Stimulated activated CD4-positive, alpha-beta T cell treated with anti-CD3 and anti-CD28 coated beads, Interleukin-15, amount 100 ng/mL, for 48 hours (primary cell): ENCODE measurements at regions not wholly inside any gene's neighbourhood (a gene's known extent, or its start where the extent isn't known, plus 50 kb on each side); places are given as distances from the start of the nearest gene placed in this dataset.

Source experiments
- DNase-seq, 2 donors: peaks; one replicate each; pipeline ENCODE4 v3.0.0-alpha.2; 2020; ENCODE audit warnings: low read depth in 2 of 2

DNA sequence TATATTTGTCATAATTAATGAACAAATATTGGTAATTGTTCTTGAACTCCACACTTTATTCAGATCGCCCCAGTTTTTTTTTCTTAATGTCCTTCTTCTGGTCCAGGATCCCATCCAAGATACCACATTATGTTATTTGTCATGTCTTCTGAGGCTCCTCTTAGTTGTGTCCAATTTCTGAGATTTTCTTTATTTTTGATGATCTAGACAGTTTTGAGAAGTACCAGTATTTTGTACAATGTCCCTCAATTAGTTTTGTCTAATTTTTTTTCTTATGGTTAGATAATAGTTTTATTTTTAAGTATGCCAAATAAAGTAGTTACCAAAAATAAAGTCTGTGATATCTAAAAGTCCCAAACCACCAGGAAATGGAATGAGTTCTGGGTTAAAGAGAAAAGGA lies 440.8 kb upstream of the ATP2B1 start:
- no peak for DNase-seq

DNA sequence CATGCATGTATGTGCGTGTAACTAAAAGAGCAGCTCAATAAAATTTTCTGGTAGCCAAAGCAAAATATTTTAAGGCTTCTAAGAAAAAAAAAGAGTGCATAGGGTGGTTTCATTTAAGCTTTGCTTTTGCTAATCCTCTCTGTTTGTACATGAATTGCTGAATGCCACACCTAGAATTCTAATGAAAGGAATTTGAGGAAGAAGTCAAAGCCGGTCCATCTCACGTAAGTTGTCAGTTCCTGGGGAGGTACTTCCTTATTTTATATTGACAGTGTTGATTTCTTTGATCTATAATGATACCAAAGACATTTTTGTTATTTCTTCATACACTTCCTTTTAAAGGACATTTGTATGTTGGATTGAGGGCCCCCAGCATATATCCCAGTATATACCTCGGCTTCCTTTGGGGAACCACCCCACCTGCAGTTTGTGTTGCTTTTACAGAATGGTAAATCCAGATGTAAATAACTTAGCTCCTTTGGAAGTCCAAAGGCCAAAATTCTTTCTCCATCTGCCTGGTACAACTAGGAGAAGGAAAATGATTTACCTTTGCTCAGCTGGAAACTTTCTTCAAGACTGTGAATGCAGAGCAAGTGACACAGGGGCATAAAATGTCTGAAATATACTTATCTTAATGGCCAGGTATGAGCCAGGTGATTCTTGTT lies 420.9 kb upstream of the ATP2B1 start:
- no peak for DNase-seq

DNA sequence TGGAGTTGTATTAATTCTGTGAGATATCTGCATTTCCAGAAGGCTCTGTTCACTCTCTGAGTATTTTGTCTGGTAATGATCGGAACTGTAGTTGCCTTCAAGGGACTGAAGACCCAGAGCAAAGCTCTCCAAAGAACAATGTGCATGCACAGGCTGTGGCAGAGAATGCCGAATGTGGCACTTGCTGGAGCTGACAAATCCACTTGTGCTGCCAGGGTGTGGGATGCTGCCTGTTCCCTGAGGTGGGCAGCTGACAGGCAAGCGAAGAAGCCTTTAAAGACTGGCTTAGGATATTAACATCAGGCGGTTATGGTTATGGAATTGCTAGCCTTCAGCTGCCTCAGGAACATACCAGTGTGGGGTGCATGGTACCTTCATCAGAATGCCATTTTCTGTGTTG lies 419.9 kb upstream of the ATP2B1 start:
- no peak for DNase-seq

DNA sequence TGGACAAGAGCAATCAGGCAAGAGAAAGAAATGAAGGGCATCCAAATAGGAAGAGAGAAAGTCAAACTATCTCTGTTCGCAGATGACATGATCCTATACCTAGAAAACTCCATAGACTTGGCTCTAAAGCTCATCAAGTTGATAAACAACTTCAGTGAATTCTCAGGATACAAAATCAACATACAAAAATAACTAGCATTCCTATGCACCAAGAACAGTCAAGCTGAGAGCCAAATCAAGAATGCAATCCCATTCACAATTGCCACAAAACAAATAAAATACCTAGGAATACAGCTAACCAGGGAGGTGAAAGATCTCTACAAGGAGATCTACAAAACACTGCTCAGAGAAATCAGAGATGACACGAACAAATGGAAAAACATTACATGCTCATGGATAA lies 417.5 kb upstream of the ATP2B1 start:
- no peak for DNase-seq

DNA sequence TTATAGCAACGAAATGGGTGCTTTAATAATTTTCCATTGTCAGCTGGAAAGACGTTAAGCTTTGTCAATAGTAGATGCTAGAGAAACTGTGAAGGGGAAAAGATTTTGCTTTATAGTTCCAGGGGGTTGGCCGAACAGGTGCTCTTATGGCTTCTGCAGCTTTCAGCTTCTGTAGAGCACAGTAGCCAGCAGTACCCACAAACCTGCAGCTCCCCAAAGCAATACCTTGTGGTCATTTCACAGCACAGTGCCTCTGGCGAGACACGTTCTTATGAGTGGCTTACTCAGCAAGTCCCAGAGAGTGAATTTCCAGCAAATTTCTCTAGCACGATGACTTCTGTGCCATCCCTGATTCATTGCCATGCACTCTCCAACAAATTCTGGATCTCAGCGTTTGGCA lies 416.3 kb upstream of the ATP2B1 start:
- no peak for DNase-seq

DNA sequence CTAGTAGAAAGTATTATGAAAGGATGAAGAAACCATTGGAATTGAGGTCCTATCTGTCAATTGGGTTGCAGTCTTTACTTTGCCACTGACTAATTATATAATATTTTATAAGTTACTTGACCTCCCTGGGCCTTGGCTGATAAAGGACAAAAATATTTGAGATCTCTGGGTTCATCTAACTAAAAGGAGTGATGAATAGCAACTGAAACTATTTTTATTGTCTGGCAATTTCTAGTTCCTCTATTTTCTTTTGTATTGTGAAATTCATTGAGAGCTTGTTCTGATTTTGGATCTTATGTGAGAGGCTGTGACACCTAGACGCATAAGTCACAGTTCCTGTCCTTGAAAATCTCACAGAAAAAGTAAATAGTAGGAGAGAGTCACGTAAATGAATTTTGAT lies 415.7 kb upstream of the ATP2B1 start:
- no peak for DNase-seq

DNA sequence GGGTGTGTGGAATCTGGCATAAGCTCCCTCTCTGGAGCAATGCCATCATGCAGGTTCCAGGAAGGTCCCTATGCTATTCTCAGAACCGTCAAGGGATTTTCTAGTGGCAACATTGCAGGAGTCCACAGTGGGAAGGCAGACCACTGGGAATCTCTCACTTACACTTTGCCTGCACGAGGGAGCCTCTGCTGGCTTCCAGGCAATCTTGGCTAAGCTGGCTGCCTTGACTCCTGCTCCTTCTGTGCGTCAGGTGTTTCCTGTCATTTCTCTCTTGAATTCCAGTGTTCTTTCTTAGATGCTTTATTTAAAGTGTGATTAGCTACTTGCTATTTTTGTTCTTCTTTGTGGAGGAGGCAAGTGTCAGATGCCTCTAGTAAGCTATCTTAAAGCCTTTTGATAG lies 414.0 kb upstream of the ATP2B1 start:
- no peak for DNase-seq

DNA sequence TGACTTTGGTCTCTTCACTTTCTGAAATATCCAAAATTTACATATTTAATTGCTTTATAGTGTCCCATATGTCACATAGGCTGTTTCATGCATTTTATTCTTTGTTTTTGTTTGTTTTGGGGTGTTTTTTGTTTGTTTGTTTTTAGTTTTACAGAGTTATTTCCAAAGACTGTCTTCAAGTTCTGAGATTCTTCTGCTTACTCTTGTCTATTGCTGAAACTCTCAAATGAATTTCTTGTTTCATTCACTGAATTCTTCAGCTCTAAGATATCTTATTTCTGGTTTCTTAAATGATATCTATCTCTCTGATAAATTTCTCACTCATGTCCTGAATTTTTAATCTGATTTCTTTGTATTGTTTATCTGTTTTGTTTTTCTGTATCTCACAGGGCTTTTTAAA lies 412.0 kb upstream of the ATP2B1 start:
- no peak for DNase-seq

DNA sequence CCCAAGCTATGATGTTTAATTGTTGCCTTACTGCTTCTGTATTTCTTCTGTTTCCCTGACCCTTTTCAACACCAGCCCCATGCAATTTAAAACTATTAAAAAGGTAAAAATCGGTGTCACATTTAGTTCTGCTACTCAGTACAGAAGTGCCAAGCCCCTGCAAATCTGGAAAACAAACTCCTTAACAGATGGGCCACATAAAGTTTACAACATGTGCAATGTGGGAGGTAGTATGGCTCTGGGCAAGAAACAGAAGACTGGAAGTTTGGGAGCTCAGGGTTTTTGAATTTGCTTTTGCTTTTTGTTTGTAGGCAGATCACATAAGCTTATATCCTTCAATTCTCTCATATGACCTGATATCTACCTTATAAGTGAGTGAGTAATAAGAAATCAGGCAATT lies 404.0 kb upstream of the ATP2B1 start:
- no peak for DNase-seq

DNA sequence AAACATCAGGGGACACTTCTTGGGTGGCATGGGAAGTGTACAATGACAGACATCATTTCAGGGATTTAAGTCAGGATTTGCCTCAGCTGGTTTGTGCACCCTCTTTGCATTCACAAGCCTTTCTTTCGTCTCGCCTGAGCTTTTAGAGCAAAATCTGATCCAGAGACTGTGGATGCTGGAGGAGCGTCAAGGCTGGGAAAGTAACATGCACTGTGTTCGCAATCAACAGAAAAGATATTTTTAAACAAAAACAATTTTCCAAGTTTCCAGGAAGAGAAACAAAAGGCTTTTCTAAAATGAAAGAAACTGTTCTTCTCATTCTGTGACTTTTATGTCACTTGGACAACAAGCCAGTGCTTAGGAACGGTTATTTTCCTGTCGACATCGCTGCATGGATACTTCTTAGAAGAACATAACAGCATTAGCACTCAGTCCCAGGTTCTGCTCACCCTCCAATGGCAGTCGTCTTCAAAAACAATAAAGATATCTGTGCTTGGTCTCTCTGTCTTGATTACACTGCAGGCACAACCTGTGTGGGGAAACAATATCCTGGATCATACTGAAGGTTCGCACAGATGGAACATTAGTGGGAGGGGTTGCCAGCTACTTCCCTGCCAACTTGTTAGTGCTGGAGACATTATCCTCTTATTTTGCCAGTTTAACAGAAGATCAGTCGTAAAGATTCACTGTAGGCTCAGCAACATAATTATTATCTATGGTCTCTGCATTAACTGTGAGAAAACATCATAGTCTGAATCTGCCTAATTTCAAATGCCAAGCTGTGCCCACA lies 403.3 kb upstream of the ATP2B1 start:
- DNase-seq: no peak

DNA sequence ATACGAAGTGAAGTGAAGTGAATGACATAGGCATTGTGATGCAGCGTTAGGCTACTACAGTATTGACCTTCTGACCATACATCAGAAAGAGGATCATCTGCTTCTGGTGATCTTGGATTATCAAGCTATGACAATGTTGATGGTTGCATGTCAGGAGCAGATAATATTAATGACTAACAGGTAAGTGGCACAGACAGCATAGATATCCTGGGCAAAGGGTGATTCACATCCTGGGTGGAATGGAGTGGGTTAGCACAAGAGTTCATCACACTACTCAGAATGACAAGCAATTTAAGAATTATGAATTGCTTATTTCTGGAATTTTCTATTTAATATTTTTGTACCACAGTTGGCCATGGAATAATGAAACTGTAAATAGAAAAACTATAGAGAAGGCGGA lies 397.9 kb upstream of the ATP2B1 start:
- DNase-seq: no peak

DNA sequence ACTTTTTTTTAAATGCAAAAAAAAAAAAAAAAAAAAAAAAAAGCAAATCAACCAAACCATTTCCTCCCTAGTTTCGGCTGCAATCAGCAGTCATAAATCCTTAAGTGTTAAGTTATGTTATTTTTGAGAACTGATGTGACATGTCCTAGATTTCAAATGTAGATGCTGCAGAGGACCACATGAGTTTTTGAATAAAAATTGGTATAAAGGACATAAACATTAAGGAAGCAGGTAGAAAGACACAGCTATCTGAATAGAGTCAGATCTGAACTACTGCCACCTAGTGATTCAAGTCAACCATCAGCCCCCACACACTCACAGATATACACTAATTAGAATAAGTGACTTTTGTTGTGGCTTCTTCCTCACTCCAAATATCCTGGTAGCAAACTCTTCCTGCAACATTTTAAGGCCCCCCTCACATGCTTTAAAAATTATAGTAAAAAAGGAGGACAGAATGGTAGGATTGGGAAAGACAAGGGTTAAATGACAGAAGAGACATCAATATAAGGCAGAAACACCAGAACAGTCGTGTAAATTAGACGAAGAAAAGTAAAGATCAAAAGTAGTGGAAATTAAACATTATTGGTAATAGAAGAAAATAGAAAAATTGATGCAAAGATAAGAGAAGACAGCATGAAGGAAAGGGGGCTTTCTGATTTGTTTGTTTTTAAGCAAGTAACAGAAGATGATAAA lies 394.5 kb upstream of the ATP2B1 start:
- no peak for DNase-seq

DNA sequence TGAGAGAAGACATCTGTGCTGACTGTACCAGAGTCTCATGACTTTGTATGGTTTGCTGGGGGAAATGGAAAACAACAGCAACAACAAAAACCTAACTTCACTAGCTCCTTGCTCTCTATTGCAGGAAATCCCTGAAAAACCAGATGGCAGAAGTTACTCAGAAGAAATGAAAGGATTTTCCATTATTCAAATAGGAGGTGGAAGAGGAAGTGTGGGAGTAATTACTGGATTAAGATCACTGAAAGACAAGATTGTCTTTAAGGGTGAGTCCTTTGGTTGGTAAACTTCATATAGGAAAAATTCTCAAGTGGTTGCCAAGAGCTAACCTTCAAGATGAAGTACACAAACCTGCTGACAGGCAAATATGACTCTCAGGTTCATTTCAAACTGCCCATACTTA lies 391.9 kb upstream of the ATP2B1 start:
- DNase-seq: no peak

DNA sequence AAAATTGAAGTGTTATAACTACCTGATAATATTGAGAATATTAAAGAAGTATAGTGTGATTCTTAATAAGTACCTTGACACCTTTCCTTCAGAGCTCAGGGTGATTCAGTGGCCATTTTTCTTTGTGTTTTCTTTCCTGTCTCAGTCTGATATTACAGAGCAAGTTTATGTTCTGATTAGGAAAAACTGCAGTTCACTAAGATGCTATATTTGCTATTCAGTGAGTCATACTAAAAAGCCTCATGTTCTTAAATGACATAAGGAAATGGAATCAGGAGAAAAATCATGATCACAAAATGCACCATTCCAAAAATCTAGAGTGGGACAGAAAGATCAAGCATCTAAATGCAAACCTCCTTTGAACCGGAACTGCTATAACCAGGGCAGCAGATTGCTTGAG lies 390.6 kb upstream of the ATP2B1 start:
- DNase-seq: no peak

DNA sequence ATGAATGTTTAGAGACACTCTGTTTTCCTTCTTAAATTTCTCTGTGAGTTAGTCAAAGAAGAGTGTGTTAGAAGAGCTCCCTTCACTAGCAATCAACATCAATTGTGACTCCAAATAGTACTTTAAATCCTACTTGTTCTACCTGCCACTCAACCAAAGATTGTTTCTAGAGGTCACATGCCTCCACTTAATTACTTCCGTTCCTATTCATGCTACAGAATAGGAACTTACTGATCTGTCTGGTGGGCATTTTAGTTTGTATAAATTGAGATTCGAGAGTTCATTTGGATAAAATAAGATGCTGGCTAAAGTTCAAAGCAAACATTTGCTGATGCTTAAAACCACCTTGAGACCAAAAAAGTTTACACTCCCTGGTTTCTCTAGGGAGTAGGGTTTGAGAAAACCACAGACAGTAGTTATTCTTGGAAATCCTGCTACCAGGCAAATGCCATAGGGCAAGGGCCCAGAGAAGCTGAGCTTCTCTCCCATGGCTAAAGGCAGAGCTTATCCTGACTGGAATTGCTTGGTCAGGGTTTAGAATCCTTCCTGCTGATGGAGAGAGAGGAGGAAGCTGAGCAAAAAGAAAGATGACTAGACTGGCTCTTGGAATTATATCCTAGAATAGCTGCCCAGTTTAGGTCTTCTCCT lies 389.6 kb upstream of the ATP2B1 start:
- DNase-seq: no peak

DNA sequence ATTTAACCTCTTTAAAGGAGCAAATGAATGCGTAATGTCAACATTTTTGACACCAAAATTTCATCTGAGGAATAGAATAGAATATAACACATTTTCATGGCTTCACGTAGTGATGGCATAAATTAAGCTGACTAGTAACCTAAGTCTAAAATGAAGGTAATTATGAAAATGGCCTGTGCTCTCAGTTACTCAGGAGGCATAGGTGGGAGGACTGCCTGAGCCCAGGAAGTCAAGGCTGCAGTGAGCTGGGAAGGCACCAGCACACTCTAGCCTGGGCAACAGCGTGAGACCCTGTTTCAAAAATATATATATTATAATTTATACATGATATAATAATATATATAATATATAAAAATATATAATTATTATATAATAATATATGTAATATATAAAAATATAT lies 383.2 kb upstream of the ATP2B1 start:
- DNase-seq: no peak

DNA sequence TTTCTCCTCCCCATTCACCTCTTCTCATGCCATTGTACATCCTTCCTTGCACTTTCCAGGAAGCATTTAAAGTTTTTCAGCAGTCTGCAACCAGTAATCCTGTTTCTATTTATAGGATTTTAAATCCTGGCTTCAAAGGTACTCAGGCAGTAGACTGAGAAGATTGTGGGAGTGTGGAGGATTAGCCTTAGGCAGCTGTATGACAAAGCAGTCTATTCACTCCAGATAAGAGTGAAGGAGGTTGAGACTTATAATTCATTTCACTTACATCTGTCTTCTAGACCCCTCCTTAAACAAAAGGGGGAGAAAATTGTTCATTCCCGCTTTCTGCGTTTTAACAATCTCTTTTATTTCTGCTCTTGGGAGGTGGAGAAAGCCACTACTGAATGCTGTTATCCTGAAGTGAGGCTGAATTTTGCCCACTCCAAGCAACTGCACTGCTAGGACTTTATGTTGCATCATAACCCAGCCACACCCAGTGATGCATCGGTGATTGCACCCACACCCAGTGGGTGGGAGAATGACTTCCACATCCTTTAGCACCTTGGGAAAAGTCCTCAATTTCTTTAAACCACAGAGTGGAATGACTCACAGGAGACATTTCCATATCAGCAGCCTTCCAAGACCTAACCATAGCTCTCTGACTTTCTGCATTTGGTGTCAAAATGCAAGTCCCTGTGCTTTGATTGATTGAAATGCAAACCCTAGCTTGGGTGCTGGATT lies 382.5 kb upstream of the ATP2B1 start:
- peak in 1 of 2 donors; percentile 16 for DNase-seq

DNA sequence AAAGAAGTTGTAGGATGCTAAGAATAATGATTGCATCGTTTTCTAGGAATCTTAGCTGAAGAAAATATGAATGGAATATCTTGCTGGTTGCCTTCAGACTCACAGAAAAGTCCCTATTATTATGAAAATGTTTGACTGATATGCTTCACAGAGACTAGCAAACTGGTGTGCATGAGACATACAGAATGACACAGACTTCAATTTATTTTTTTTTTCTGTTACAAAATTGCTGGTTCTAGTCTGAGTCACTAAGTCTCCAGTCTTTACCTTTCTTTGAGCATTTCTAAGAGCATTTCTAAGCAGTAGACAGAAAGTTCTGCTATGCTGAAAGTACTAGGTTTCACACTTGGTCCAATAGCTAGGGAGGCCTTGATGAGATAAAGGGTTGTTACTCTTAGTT lies 377.6 kb upstream of the ATP2B1 start:
- no peak for DNase-seq

DNA sequence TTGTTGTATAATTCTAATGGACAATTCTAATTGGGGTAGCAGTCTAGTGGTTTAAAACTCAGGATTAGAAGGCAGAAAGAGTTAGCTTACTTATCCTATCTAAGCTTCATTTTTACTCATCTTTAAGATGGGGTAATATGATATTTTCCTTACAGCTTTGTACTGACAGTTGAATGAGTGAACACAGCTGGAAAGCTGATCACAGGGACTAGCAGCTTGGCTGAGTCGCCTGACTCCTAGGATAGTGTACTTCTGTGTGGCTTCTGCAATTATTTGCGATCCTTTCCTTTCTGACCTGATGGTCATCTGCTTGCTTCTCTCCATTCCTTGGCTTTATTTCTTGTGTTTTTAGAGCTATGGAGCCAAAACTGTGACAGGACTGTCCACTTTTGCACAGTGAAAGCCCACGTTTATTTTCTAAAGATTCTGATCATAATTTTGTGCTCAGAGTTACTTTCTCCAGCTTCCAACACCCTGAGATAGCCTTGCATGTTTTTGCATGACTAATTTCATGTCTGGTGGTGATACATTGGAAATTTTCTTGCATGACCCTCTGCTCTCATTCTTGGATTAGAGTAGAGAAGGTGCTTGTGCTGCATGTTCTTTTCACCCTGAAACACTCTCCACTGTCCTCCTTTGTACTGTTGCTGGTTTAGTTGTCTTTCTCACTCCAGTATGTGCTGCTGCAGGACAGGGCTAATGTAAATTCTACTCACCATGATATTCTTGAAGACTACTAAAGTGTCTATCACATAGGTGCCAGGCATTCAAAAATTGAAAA lies 377.0 kb upstream of the ATP2B1 start:
- no peak for DNase-seq

DNA sequence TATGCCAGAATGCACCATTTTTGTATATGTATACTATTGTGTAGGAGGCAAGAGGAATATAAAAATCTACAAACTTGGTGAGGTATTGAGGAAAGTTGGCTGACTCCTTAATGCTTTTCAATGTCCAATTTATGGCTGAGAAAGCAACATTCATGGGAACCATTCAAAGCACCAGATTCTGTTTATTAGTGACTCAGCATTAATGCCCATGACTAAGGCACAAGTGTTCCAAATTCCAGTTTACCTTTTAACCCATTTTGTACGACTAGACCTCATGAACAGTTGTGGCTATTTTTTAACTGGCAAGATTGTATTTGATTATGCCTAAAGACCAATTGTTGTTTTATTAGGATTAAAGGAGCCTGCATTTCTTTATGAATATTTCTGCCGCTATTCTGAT lies 375.4 kb upstream of the ATP2B1 start:
- DNase-seq: no peak

DNA sequence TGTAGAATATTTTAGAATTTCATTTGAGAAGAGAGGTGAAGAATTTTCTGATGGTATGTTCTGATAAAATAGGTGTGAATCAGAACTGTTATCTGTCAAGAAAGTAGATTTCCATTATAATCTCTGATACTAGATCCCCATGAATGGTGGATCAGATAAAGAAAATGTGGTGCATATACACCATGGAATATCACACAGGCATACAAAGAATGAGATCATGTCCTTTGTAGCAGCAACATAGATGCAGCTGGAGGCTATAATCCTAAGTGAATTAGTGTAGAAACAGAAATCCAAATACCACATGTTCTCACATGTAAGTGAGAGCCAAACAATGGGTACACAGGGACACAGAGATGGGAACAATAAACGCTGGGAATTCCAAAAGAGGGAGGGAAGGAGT lies 372.0 kb upstream of the ATP2B1 start:
- DNase-seq: no peak
